Gastrocnemius medialis (tissue), 4 donors: ENCODE measurements at regions not wholly inside any gene's neighbourhood (a gene's known extent, or its start where the extent isn't known, plus 50 kb on each side); places are given as distances from the start of the nearest gene placed in this dataset.

Experiments
- CTCF ChIP-seq, 5 experiments: fragments of 450-650 bp in 3 of 5; fragments of 200-600 bp in 2 of 5; sonication (generic) in 2 of 5; IDR thresholded peaks in 4 of 5; conservative IDR thresholded peaks in 1 of 5; 1 replicate in 4 of 5; 2 replicates in 1 of 5; pipeline ENCODE4 v1.5.1; 2016 to 2019; ENCODE audit warnings: antibody characterized with exemption in 5 of 5, mild to moderate bottlenecking in 3 of 5, moderate library complexity in 3 of 5
- POLR2A ChIP-seq, 2 donors: fragments of 450-650 bp; IDR thresholded peaks; one replicate each; pipeline ENCODE4 v1.6.1; 2017; ENCODE audit warnings: antibody characterized with exemption in 2 of 2, mild to moderate bottlenecking in 2 of 2, moderate library complexity in 2 of 2

DNA sequence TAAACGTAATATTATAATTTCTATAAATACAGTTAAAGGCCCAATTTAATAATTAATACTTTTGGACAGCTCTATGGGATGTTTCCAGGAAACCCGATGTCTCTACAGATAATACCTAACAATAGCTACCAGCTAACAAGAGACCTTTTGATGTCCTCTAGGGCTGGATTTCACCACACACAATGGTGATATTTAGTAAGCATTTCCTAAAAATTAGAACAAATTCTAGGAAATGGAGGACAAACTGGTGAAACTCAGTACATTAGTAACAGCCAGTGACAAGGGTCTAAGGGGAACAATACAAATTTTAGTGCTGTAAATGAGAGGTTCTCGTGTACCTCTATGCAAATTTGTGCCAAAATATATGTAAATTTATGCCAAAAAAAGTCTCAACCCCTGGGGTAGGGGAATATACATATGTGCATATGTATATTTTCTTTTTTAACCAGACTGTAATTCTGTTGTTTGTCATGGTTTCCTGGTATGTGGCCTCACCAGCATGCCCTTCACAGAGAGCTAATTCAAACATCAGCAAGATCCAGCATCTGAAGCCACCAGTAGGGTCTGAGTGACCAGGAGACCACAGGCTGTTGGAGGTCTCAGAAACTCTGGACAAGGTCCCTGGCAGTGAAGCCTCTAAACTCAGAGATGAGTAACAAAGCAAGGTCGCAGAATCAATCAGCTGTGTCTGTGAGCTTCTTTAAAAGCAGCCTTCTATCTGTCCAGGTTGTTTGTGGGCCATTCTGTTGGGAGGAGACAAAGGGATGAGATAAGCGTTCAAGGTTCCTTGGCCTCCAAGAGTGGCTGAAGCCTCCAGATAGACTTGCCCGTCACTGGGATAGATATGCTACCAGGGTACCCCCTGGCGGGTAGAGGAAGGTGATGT lies 235.1 kb upstream of the RREB1 start:
- no peak for TF ChIP-seq CTCF (IDR thresholded peaks at IDR 0.05 in 4 of 5, conservative IDR thresholded peaks at IDR 0.05 in 1 of 5)
- no peak for TF ChIP-seq POLR2A (IDR thresholded peaks at IDR 0.05)
